WTC11 (cell line): ENCODE measurements at regions not wholly inside any gene's neighbourhood (a gene's known extent, or its start where the extent isn't known, plus 50 kb on each side); places are given as distances from the start of the nearest gene placed in this dataset.

Experiments used
- ATAC-seq: fragments of 200-7000 bp; cut with Tn5 transposase; 2 replicates; pipeline ENCODE4 v1.10.0; 2021; ENCODE audit warnings: mild to moderate bottlenecking, moderate library complexity
- CTCF ChIA-PET: fragments of 300-600 bp; sonication (Branson Sonifier 250); formaldehyde crosslinking; loops from one replicate; lab custom pipeline; 2021; ENCODE audit warnings: antibody characterized with exemption; lab: Charles Lee
- POLR2A ChIA-PET: fragments of 350-600 bp; sonication (Branson Sonifier 250); formaldehyde crosslinking; loops from one replicate; lab custom pipeline; 2021; ENCODE audit warnings: antibody characterized with exemption; lab: Charles Lee
- DNase-seq: peaks from one replicate; pipeline ENCODE4 v3.0.0; 2021; ENCODE audit warnings: low spot score
- H3K27ac Mint-ChIP-seq: 2 replicates; pipeline ENCODE4 v1.8.0; 2021; ENCODE audit warnings: mixed read lengths
- H3K27me3 Mint-ChIP-seq: 2 replicates; pipeline ENCODE4 v1.8.0; 2021; ENCODE audit warnings: low read depth, mild to moderate bottlenecking, moderate library complexity, mixed read lengths
- H3K36me3 Mint-ChIP-seq: 2 replicates; pipeline ENCODE4 v1.8.0; 2021; ENCODE audit warnings: mixed read lengths
- H3K4me1 Mint-ChIP-seq: 2 replicates; pipeline ENCODE4 v1.8.0; 2022; ENCODE audit warnings: mixed read lengths
- H3K4me3 Mint-ChIP-seq: 2 replicates; pipeline ENCODE4 v1.8.0; 2021; ENCODE audit warnings: mild to moderate bottlenecking, moderate library complexity, mixed read lengths
- H3K9me3 Mint-ChIP-seq: 2 replicates; pipeline ENCODE4 v1.8.0; 2021; ENCODE audit warnings: mixed read lengths
- CBFB ChIP-seq: sonication (generic); formaldehyde crosslinking; IDR thresholded peaks from 2 replicates; pipeline ENCODE4 v1.8.1; 2022; ENCODE audit warnings: mild to moderate bottlenecking, low read depth, missing genetic modification reagents
- ELF4 ChIP-seq: sonication (generic); formaldehyde crosslinking; IDR thresholded peaks from 2 replicates; pipeline ENCODE4 v1.8.1; 2022; ENCODE audit warnings: low read depth, mild to moderate bottlenecking, moderate library complexity, missing genetic modification reagents
- EMX1 ChIP-seq: fragments of 250-450 bp; sonication (Bioruptor Pico); IDR thresholded peaks from 2 replicates; pipeline ENCODE4 v1.8.0; 2021; ENCODE audit warnings: mild to moderate bottlenecking
- ETV6 ChIP-seq: sonication (generic); formaldehyde crosslinking; IDR thresholded peaks from 2 replicates; pipeline ENCODE4 v1.8.1; 2022; ENCODE audit warnings: mild to moderate bottlenecking, missing genetic modification reagents
- GABPB1 ChIP-seq: sonication (generic); formaldehyde crosslinking; IDR thresholded peaks from 2 replicates; pipeline ENCODE4 v1.8.1; 2023; ENCODE audit warnings: mild to moderate bottlenecking, missing genetic modification reagents
- MXD4 ChIP-seq: fragments of 250-450 bp; sonication (Bioruptor Pico); IDR thresholded peaks from 2 replicates; pipeline ENCODE4 v1.8.0; 2021; ENCODE audit warnings: mild to moderate bottlenecking, moderate library complexity, borderline replicate concordance
- NFATC4 ChIP-seq: fragments of 250-450 bp; sonication (Bioruptor Pico); IDR thresholded peaks from 2 replicates; pipeline ENCODE4 v1.9.0; 2021; ENCODE audit warnings: mild to moderate bottlenecking
- NFYB ChIP-seq: sonication (generic); formaldehyde crosslinking; conservative IDR thresholded peaks from 2 replicates; pipeline ENCODE4 v1.8.0; 2022; ENCODE audit warnings: low read depth, missing genetic modification reagents
- NR3C1 ChIP-seq: sonication (generic); formaldehyde crosslinking; conservative IDR thresholded peaks from 2 replicates; pipeline ENCODE4 v1.8.1; 2023; ENCODE audit warnings: low read depth, mild to moderate bottlenecking, missing genetic modification reagents
- OVOL2 ChIP-seq: fragments of 250-450 bp; sonication (Bioruptor Pico); IDR thresholded peaks from 2 replicates; pipeline ENCODE4 v1.9.0; 2021; ENCODE audit warnings: mild to moderate bottlenecking, borderline replicate concordance
- SMAD4 ChIP-seq: sonication (generic); formaldehyde crosslinking; IDR thresholded peaks from 2 replicates; pipeline ENCODE4 v1.8.0; 2022; ENCODE audit warnings: mild to moderate bottlenecking, missing genetic modification reagents
- TEAD1 ChIP-seq: sonication (generic); formaldehyde crosslinking; IDR thresholded peaks from 2 replicates; pipeline ENCODE4 v1.8.0; 2022; ENCODE audit warnings: mild to moderate bottlenecking, missing genetic modification reagents
- ZNF121 ChIP-seq: sonication (generic); formaldehyde crosslinking; IDR thresholded peaks from 2 replicates; pipeline ENCODE4 v1.8.0; 2023; ENCODE audit warnings: missing genetic modification reagents
- ZNF232 ChIP-seq: sonication (generic); formaldehyde crosslinking; IDR thresholded peaks from 2 replicates; pipeline ENCODE4 v1.8.0; 2022; ENCODE audit warnings: mild to moderate bottlenecking, missing genetic modification reagents
- ZNF263 ChIP-seq: sonication (generic); formaldehyde crosslinking; IDR thresholded peaks from 2 replicates; pipeline ENCODE4 v1.8.1; 2022; ENCODE audit warnings: low read depth, mild to moderate bottlenecking, moderate library complexity, missing genetic modification reagents
- ZNF317 ChIP-seq: sonication (generic); formaldehyde crosslinking; IDR thresholded peaks from 2 replicates; pipeline ENCODE4 v1.8.1; 2023; ENCODE audit warnings: low read depth, mild to moderate bottlenecking, moderate library complexity, missing genetic modification reagents, borderline replicate concordance
- ZNF416 ChIP-seq: fragments of 250-450 bp; sonication (Bioruptor Pico); IDR thresholded peaks from 2 replicates; pipeline ENCODE4 v1.9.0; 2021; ENCODE audit warnings: mild to moderate bottlenecking, inconsistent platforms
- TF ChIP-seq, protein P1 (sequence below): fragments of 250-450 bp; sonication (Bioruptor Pico); IDR thresholded peaks from 2 replicates; pipeline ENCODE4 v1.9.0; 2021; ENCODE audit warnings: mild to moderate bottlenecking, borderline replicate concordance
- TF ChIP-seq, protein P2 (sequence below): fragments of 250-450 bp; sonication (Bioruptor Pico); IDR thresholded peaks from 2 replicates; pipeline ENCODE4 v1.8.0; 2021; ENCODE audit warnings: mild to moderate bottlenecking
- TF ChIP-seq, protein P3 (sequence below): sonication (generic); formaldehyde crosslinking; IDR thresholded peaks from 2 replicates; pipeline ENCODE4 v1.8.1; 2023; ENCODE audit warnings: mild to moderate bottlenecking, missing genetic modification reagents
- TF ChIP-seq, protein P4 (sequence below): fragments of 250-450 bp; sonication (Bioruptor Pico); IDR thresholded peaks from 2 replicates; pipeline ENCODE4 v2.1.2; 2022; ENCODE audit warnings: mild to moderate bottlenecking, moderate library complexity
- TF ChIP-seq, protein P5 (sequence below): sonication (generic); formaldehyde crosslinking; IDR thresholded peaks from 2 replicates; pipeline ENCODE4 v1.8.1; 2022; ENCODE audit warnings: low read depth, mild to moderate bottlenecking, moderate library complexity, missing genetic modification reagents, borderline replicate concordance
- TF ChIP-seq, protein P6 (sequence below): sonication (generic); formaldehyde crosslinking; IDR thresholded peaks from 2 replicates; pipeline ENCODE4 v1.8.0; 2022; ENCODE audit warnings: mild to moderate bottlenecking, missing genetic modification reagents
- TF ChIP-seq, protein P7 (sequence below): sonication (generic); formaldehyde crosslinking; IDR thresholded peaks from 2 replicates; pipeline ENCODE4 v1.8.0; 2023; ENCODE audit warnings: missing genetic modification reagents

DNA sequence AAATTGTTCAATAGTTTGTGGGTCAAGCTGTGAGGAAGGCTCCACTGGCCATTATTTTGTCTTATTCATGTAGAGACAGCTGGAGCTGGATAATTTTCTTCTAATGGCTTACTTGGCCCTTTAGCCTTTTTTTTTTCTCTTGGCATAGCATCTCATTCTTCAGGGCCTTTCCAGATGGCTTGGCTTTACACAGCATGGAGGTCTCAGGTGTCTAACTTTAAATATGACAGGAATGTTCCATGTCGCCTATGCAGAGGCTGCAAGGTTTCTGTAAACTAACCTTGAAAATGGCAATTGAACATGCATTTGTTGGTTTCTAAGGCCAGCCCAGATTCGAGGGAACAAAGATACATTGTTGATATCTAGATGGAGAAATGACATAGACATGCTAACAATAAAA lies 247.9 kb upstream of the CNTN5 start (continued):
- TF ChIP-seq CBFB (no peak), ZNF263 (no peak), OVOL2 (CRISPR knock-in tag) (no peak), EMX1 (CRISPR knock-in tag) (no peak)
- TF ChIP-seq, protein P1, sequence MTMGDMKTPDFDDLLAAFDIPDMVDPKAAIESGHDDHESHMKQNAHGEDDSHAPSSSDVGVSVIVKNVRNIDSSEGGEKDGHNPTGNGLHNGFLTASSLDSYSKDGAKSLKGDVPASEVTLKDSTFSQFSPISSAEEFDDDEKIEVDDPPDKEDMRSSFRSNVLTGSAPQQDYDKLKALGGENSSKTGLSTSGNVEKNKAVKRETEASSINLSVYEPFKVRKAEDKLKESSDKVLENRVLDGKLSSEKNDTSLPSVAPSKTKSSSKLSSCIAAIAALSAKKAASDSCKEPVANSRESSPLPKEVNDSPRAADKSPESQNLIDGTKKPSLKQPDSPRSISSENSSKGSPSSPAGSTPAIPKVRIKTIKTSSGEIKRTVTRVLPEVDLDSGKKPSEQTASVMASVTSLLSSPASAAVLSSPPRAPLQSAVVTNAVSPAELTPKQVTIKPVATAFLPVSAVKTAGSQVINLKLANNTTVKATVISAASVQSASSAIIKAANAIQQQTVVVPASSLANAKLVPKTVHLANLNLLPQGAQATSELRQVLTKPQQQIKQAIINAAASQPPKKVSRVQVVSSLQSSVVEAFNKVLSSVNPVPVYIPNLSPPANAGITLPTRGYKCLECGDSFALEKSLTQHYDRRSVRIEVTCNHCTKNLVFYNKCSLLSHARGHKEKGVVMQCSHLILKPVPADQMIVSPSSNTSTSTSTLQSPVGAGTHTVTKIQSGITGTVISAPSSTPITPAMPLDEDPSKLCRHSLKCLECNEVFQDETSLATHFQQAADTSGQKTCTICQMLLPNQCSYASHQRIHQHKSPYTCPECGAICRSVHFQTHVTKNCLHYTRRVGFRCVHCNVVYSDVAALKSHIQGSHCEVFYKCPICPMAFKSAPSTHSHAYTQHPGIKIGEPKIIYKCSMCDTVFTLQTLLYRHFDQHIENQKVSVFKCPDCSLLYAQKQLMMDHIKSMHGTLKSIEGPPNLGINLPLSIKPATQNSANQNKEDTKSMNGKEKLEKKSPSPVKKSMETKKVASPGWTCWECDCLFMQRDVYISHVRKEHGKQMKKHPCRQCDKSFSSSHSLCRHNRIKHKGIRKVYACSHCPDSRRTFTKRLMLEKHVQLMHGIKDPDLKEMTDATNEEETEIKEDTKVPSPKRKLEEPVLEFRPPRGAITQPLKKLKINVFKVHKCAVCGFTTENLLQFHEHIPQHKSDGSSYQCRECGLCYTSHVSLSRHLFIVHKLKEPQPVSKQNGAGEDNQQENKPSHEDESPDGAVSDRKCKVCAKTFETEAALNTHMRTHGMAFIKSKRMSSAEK (CRISPR knock-in tag): no peak

DNA sequence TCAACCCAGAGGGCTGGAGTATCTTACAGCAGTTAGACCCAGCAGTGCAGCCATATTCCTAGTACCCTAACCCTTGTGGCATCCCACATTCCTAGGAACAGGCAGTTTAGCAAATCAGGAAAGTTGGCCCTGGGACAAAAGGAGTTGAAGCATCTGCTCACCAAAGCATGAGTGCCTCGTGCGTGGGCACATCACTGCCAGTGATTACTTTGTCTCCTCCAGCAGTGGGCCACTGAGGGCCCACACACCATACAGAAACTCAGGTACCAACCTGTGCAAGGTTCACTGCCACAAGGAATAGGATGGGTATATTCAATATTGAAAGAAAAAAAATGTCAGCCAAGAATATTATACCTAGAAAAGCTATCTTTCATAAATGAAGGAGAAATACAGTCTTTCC lies 227.5 kb upstream of the CNTN5 start:
- ATAC-seq: no peak
- Mint-ChIP-seq H3K4me1 (no peaks in the 10 kb centered on the region), H3K36me3 (0 out of 2 replicates have a peak, but pooled peaks cover 7% of the 10 kb centered on the region), H3K9me3 (peaks cover 22% of the 10 kb centered on the region), H3K27ac (no peak overlapping the region), H3K4me3 (no peak overlapping the region), H3K27me3 (no peaks in the 10 kb centered on the region)
- TF ChIP-seq SMAD4 (CRISPR knock-in tag) (no peak), OVOL2 (CRISPR knock-in tag) (no peak), ETV6 (CRISPR knock-in tag) (no peak), ZNF232 (no peak), ZNF317 (CRISPR knock-in tag) (no peak), ELF4 (CRISPR knock-in tag) (no peak), MXD4 (no peak)
- TF ChIP-seq, protein P2, sequence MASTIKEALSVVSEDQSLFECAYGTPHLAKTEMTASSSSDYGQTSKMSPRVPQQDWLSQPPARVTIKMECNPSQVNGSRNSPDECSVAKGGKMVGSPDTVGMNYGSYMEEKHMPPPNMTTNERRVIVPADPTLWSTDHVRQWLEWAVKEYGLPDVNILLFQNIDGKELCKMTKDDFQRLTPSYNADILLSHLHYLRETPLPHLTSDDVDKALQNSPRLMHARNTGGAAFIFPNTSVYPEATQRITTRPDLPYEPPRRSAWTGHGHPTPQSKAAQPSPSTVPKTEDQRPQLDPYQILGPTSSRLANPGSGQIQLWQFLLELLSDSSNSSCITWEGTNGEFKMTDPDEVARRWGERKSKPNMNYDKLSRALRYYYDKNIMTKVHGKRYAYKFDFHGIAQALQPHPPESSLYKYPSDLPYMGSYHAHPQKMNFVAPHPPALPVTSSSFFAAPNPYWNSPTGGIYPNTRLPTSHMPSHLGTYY (CRISPR knock-in tag): no peak
- POLR2A ChIA-PET: no interaction called here
- CTCF ChIA-PET: no interaction called here
- no peak for DNase-seq

DNA sequence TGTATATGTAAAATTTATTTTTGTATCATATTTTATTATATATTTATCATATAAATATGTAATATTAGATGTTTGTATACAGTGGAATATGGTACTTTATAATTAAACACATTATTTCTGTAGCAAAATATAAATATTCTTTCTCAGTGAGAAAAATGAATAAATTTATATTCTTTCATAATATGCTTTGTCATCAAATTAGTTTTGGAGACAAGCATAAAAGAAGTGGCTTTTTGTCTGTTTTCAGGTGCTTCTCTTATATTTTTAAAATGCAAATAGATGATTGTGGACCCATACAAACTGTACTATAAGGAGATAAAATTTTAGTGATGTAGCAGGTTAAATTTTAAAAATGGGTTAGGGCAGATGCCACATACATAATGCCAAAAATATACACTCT lies 222.4 kb upstream of the CNTN5 start:
- ChIA-PET CTCF (no interaction called here), POLR2A (no interaction called here)
- Mint-ChIP-seq H3K36me3 (peaks cover 10% of the 10 kb centered on the region), H3K4me3 (no peak overlapping the region), H3K9me3 (peaks cover 16% of the 10 kb centered on the region), H3K27ac (no peak overlapping the region), H3K4me1 (no peaks in the 10 kb centered on the region), H3K27me3 (no peaks in the 10 kb centered on the region)
- no peak for DNase-seq
- no peak for ATAC-seq
- TF ChIP-seq, protein P3, sequence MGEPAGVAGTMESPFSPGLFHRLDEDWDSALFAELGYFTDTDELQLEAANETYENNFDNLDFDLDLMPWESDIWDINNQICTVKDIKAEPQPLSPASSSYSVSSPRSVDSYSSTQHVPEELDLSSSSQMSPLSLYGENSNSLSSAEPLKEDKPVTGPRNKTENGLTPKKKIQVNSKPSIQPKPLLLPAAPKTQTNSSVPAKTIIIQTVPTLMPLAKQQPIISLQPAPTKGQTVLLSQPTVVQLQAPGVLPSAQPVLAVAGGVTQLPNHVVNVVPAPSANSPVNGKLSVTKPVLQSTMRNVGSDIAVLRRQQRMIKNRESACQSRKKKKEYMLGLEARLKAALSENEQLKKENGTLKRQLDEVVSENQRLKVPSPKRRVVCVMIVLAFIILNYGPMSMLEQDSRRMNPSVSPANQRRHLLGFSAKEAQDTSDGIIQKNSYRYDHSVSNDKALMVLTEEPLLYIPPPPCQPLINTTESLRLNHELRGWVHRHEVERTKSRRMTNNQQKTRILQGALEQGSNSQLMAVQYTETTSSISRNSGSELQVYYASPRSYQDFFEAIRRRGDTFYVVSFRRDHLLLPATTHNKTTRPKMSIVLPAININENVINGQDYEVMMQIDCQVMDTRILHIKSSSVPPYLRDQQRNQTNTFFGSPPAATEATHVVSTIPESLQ (CRISPR knock-in tag): no peak
- TF ChIP-seq TEAD1 (CRISPR knock-in tag): no peak
- TF ChIP-seq, protein P4, sequence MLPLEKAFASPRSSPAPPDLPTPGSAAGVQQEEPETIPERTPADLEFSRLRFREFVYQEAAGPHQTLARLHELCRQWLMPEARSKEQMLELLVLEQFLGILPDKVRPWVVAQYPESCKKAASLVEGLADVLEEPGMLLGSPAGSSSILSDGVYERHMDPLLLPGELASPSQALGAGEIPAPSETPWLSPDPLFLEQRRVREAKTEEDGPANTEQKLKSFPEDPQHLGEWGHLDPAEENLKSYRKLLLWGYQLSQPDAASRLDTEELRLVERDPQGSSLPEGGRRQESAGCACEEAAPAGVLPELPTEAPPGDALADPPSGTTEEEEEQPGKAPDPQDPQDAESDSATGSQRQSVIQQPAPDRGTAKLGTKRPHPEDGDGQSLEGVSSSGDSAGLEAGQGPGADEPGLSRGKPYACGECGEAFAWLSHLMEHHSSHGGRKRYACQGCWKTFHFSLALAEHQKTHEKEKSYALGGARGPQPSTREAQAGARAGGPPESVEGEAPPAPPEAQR (CRISPR knock-in tag): no peak
- TF ChIP-seq, protein P5, sequence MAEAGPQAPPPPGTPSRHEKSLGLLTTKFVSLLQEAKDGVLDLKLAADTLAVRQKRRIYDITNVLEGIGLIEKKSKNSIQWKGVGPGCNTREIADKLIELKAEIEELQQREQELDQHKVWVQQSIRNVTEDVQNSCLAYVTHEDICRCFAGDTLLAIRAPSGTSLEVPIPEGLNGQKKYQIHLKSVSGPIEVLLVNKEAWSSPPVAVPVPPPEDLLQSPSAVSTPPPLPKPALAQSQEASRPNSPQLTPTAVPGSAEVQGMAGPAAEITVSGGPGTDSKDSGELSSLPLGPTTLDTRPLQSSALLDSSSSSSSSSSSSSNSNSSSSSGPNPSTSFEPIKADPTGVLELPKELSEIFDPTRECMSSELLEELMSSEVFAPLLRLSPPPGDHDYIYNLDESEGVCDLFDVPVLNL (CRISPR knock-in tag): no peak
- TF ChIP-seq, protein P6, sequence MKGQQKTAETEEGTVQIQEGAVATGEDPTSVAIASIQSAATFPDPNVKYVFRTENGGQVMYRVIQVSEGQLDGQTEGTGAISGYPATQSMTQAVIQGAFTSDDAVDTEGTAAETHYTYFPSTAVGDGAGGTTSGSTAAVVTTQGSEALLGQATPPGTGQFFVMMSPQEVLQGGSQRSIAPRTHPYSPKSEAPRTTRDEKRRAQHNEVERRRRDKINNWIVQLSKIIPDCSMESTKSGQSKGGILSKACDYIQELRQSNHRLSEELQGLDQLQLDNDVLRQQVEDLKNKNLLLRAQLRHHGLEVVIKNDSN (CRISPR knock-in tag): no peak
- no peak for TF ChIP-seq ZNF121 (CRISPR knock-in tag)
- no peak for TF ChIP-seq GABPB1
- no peak for TF ChIP-seq NR3C1 (CRISPR knock-in tag)
- TF ChIP-seq NFYB (CRISPR knock-in tag): no peak
- no peak for TF ChIP-seq ETV6 (CRISPR knock-in tag)
- no peak for TF ChIP-seq NFATC4 (CRISPR knock-in tag)
- TF ChIP-seq, protein P7, sequence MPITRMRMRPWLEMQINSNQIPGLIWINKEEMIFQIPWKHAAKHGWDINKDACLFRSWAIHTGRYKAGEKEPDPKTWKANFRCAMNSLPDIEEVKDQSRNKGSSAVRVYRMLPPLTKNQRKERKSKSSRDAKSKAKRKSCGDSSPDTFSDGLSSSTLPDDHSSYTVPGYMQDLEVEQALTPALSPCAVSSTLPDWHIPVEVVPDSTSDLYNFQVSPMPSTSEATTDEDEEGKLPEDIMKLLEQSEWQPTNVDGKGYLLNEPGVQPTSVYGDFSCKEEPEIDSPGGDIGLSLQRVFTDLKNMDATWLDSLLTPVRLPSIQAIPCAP (CRISPR knock-in tag): no peak
- TF ChIP-seq ZNF416: no peak
